SK-N-SH (cell line): ENCODE measurements at regions not wholly inside any gene's neighbourhood (a gene's known extent, or its start where the extent isn't known, plus 50 kb on each side); places are given as distances from the start of the nearest gene placed in this dataset.
A peak's percentile ranks its signal among the peaks of the same experiment; 100 is the strongest.

Experiments
- CTCF ChIA-PET: fragments of 300-600, 350-600 bp; formaldehyde crosslinking; extraction: SDS; loops from one replicate; lab custom pipeline; 2021; lab: Yijun Ruan, JAX
- POLR2A ChIA-PET: fragments of 350-600 bp; sonication (Branson Sonifier 250); formaldehyde crosslinking; extraction: SDS; loops from one replicate; lab custom pipeline; 2020; ENCODE audit warnings: antibody characterized with exemption, inconsistent platforms; lab: Yijun Ruan, JAX
- DNase-seq: peaks from one replicate; pipeline ENCODE4 v3.0.0; 2012
- H2AFZ ChIP-seq: fragments of 200-600 bp; sonication (generic); 2 replicates; pipeline ENCODE4 v1.8.1; 2016; ENCODE audit warnings: antibody characterized with exemption, mild to moderate bottlenecking, low read depth
- H3F3A ChIP-seq: fragments of 200-600 bp; sonication (generic); replicated peaks from 2 replicates; pipeline ENCODE3; 2016; ENCODE audit warnings: antibody characterized with exemption, mild to moderate bottlenecking; ENCODE audit not compliant: insufficient read depth
- H3K27ac ChIP-seq, 2 experiments: fragments of 200-500 bp in 1 of 2; fragments of 200-600 bp in 1 of 2; sonication (Bioruptor generic) in 1 of 2; sonication (generic), shearing (Covaris generic) in 1 of 2; 2 replicates each; pipeline versions ENCODE4 v1.5.1 to v1.6.1; 2014 to 2016; ENCODE audit warnings: low read depth in 2 of 2, inconsistent platforms in 1 of 2, low read length in 1 of 2, mild to moderate bottlenecking in 1 of 2, mixed read lengths in 1 of 2
- H3K27me3 ChIP-seq: fragments of 200-600 bp; sonication (generic), shearing (Covaris generic); 2 replicates; pipeline ENCODE4 v1.6.1; 2016; ENCODE audit warnings: mixed run types; ENCODE audit not compliant: insufficient read depth
- H3K36me3 ChIP-seq, 2 experiments: fragments of 200-500 bp in 1 of 2; fragments of 200-600 bp in 1 of 2; sonication (Bioruptor generic) in 1 of 2; sonication (generic) in 1 of 2; replicated peaks in 1 of 2; 2 replicates each; pipeline versions ENCODE3 to v1.5.1; 2014 to 2016; ENCODE audit warnings: low read length in 1 of 2, mild to moderate bottlenecking in 1 of 2; ENCODE audit not compliant: insufficient read depth in 2 of 2, control insufficient read depth in 1 of 2
- H3K4me1 ChIP-seq, 2 experiments: fragments of 200-500 bp in 1 of 2; fragments of 200-600 bp in 1 of 2; sonication (Bioruptor generic) in 1 of 2; sonication (generic), shearing (Covaris generic) in 1 of 2; 2 replicates each; pipeline versions ENCODE4 v1.5.1 to v1.6.1; 2014 to 2016; ENCODE audit warnings: low read depth in 1 of 2, low read length in 1 of 2, mixed run types in 1 of 2; ENCODE audit not compliant: insufficient read depth in 2 of 2, control insufficient read depth in 1 of 2
- H3K4me2 ChIP-seq: fragments of 200-600 bp; sonication (generic), shearing (Covaris generic); 2 replicates; pipeline ENCODE4 v1.6.1; 2017; ENCODE audit warnings: mixed run types
- H3K4me3 ChIP-seq, 2 experiments: fragments of 200-500 bp in 1 of 2; fragments of 200-600 bp in 1 of 2; sonication (Bioruptor generic) in 1 of 2; sonication (generic), shearing (Covaris generic) in 1 of 2; 2 replicates each; pipeline versions ENCODE4 v1.5.1 to v1.8.1; 2014 to 2016; ENCODE audit warnings: low read depth in 2 of 2, inconsistent platforms in 1 of 2, low read length in 1 of 2, mild to moderate bottlenecking in 1 of 2, mixed read lengths in 1 of 2, moderate library complexity in 1 of 2
- H3K79me2 ChIP-seq: fragments of 200-600 bp; sonication (generic); 2 replicates; pipeline ENCODE4 v1.8.1; 2017; ENCODE audit warnings: mild to moderate bottlenecking; ENCODE audit not compliant: insufficient read depth
- H3K9ac ChIP-seq: fragments of 200-600 bp; sonication (generic); 2 replicates; pipeline ENCODE4 v1.6.1; 2017; ENCODE audit warnings: mixed run types
- H3K9me2 ChIP-seq: fragments of 200-600 bp; sonication (generic); 2 replicates; pipeline ENCODE4 v1.6.1; 2017; ENCODE audit warnings: mixed run types
- H3K9me3 ChIP-seq: fragments of 200-600 bp; sonication (generic); 2 replicates; pipeline ENCODE4 v1.6.1; 2017; ENCODE audit warnings: mixed run types, mild to moderate bottlenecking, moderate library complexity
- H4K20me1 ChIP-seq: fragments of 200-600 bp; sonication (generic); 2 replicates; pipeline ENCODE4 v1.6.1; 2017; ENCODE audit warnings: mild to moderate bottlenecking, mixed run types; ENCODE audit not compliant: insufficient read depth
- CHD2 ChIP-seq: fragments of 150-350 bp; IDR thresholded peaks from 2 replicates; pipeline ENCODE4 v1.6.1; 2018; ENCODE audit warnings: low read length; ENCODE audit not compliant: partially characterized antibody
- ELF1 ChIP-seq: IDR thresholded peaks from 2 replicates; pipeline ENCODE4 v1.4.0; 2012
- EP300 ChIP-seq, 2 experiments: IDR thresholded peaks; 2 replicates each; pipeline versions ENCODE4 v1.4.0 to v1.6.1; 2012; ENCODE audit warnings: borderline replicate concordance in 1 of 2, low read depth in 1 of 2, low read length in 1 of 2
- EZH2phosphoT487 ChIP-seq: fragments of 200-600 bp; sonication (generic); IDR thresholded peaks from 2 replicates; pipeline ENCODE4 v1.6.1; 2017; ENCODE audit warnings: low read depth, mixed run types, mild to moderate bottlenecking, antibody characterized with exemption, moderate library complexity, borderline replicate concordance
- FOXJ3 ChIP-seq: sonication (generic); formaldehyde crosslinking; IDR thresholded peaks from 2 replicates; pipeline ENCODE4 v1.5.1; 2020; ENCODE audit warnings: mild to moderate bottlenecking, missing genetic modification reagents
- FOXM1 ChIP-seq: IDR thresholded peaks from 2 replicates; pipeline ENCODE4 v1.4.0; 2012; ENCODE audit warnings: low read depth, mild to moderate bottlenecking
- GABPA ChIP-seq: IDR thresholded peaks from 2 replicates; pipeline ENCODE4 v1.4.0; 2012; ENCODE audit warnings: low read depth, mild to moderate bottlenecking
- IRF3 ChIP-seq: fragments of 150-350 bp; IDR thresholded peaks from 2 replicates; pipeline ENCODE4 v1.6.1; 2016; ENCODE audit warnings: mild to moderate bottlenecking, low read depth, low read length
- JUND ChIP-seq: IDR thresholded peaks from 2 replicates; pipeline ENCODE4 v1.4.0; 2012
- MAX ChIP-seq: IDR thresholded peaks from 2 replicates; pipeline ENCODE4 v1.4.0; 2012; ENCODE audit warnings: low read depth
- MXI1 ChIP-seq: IDR thresholded peaks from 2 replicates; pipeline ENCODE4 v1.6.1; 2012; ENCODE audit warnings: mild to moderate bottlenecking, low read depth, low read length, improper control_type of control experiment
- NFIC ChIP-seq: IDR thresholded peaks from 2 replicates; pipeline ENCODE4 v1.4.0; 2012; ENCODE audit warnings: borderline replicate concordance
- NRF1 ChIP-seq: IDR thresholded peaks from 2 replicates; pipeline ENCODE4 v1.6.1; 2012; ENCODE audit warnings: low read depth, mild to moderate bottlenecking, low read length
- PBX3 ChIP-seq: IDR thresholded peaks from 2 replicates; pipeline ENCODE4; 2012
- POLR2AphosphoS5 ChIP-seq: IDR thresholded peaks from 2 replicates; pipeline ENCODE4 v1.6.1; 2012; ENCODE audit warnings: low read depth, low read length
- RAD21 ChIP-seq: IDR thresholded peaks from 2 replicates; pipeline ENCODE4 v1.6.1; 2012; ENCODE audit warnings: mild to moderate bottlenecking, low read length
- RCOR1 ChIP-seq: fragments of 150-350 bp; IDR thresholded peaks from 2 replicates; pipeline ENCODE4 v1.6.1; 2017; ENCODE audit warnings: antibody characterized with exemption, low read length
- RFX5 ChIP-seq: IDR thresholded peaks from 2 replicates; pipeline ENCODE4 v1.6.1; 2012; ENCODE audit warnings: mild to moderate bottlenecking, improper control_type of control experiment, low read length
- RXRA ChIP-seq: IDR thresholded peaks from 2 replicates; pipeline ENCODE4 v1.4.0; 2012; ENCODE audit warnings: low read depth, mild to moderate bottlenecking, borderline replicate concordance
- SIN3A ChIP-seq: IDR thresholded peaks from 2 replicates; pipeline ENCODE4 v1.6.1; 2012; ENCODE audit warnings: low read depth, mild to moderate bottlenecking, low read length, moderate library complexity, borderline replicate concordance
- SMC3 ChIP-seq: IDR thresholded peaks from 2 replicates; pipeline ENCODE4 v1.6.1; 2012; ENCODE audit warnings: low read depth, low read length, improper control_type of control experiment
- TAF1 ChIP-seq: IDR thresholded peaks from 2 replicates; pipeline ENCODE4 v1.6.1; 2012; ENCODE audit warnings: low read depth, mild to moderate bottlenecking, low read length, moderate library complexity, borderline replicate concordance
- TCF12 ChIP-seq: IDR thresholded peaks from 2 replicates; pipeline ENCODE4 v1.4.0; 2012
- TEAD4 ChIP-seq: IDR thresholded peaks from 2 replicates; pipeline ENCODE4 v1.4.0; 2012; ENCODE audit warnings: mild to moderate bottlenecking, borderline replicate concordance; ENCODE audit not compliant: insufficient read depth
- USF1 ChIP-seq: IDR thresholded peaks from 2 replicates; pipeline ENCODE4 v1.4.0; 2012; ENCODE audit warnings: low read depth, borderline replicate concordance
- YY1 ChIP-seq: IDR thresholded peaks from 2 replicates; pipeline ENCODE4 v1.4.0; 2012; ENCODE audit warnings: low read depth, mild to moderate bottlenecking
- WGBS: methylation state at CpG from one replicate; pipeline ENCODE4 v1.1.6; 2017; ENCODE audit warnings: low lambda C conversion rate; 5-methylcytosine and 5-hydroxymethylcytosine counted together
- TF ChIP-seq, protein P1 (sequence below): fragments of 200-600 bp; sonication (generic); IDR thresholded peaks from 2 replicates; pipeline ENCODE4 v1.6.1; 2017; ENCODE audit warnings: antibody characterized with exemption, mild to moderate bottlenecking, moderate library complexity
- TF ChIP-seq, protein P2 (sequence below): IDR thresholded peaks from 2 replicates; pipeline ENCODE4 v1.6.1; 2012; ENCODE audit warnings: mild to moderate bottlenecking, low read depth, low read length, moderate library complexity

DNA sequence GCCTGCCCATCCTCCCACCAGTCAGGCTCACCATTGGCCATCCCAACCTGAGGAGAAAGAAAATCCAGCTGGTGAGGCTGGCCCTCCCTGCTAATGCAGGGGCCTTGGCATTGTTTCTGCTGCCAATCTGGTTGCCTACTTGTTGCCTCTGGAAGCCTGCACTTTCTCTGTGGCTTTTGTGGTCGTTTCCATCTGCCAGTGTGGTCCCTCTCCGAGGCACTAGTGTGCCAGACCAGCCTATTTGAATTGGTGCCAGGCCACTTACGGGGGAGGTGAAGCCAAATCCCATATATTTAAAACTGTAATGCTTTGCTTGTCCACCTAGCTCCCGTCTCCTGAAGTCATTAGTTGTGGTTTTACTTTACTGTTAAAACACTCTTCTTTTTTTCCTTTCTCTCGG, 213.4 kb upstream of the ADAMTSL1 start:
- no peaks in the 10 kb centered on the region for H4K20me1 ChIP-seq
- peak overlapping the region; percentile 20; the same call in 1 of the 2 replicates for H3K4me2 ChIP-seq
- H3K9ac ChIP-seq = no peak overlapping the region
- 0 out of 4 replicates have a peak overlapping the region, but pooled peaks of 1 of the 2 experiments have one; percentile 2 for H3K4me3 ChIP-seq
- peaks cover 2% of the 10 kb centered on the region in 2 experiments; a peak in 3 of 4 replicates for H3K4me1 ChIP-seq
- H3K27me3 ChIP-seq = no peaks in the 10 kb centered on the region
- H3K27ac ChIP-seq = peak overlapping the region; percentile 39 to 48; a peak in 2 of 4 replicates
- H3K79me2 ChIP-seq = no peaks in the 10 kb centered on the region
- H3F3A ChIP-seq = peaks cover 8% of the 10 kb centered on the region
- ChIA-PET POLR2A (no interaction called here), CTCF (no interaction called here)
- DNase-seq = peak; percentile 13
- no peaks in the 10 kb centered on the region for H3K9me3 ChIP-seq
- no peaks in the 10 kb centered on the region for H3K36me3 ChIP-seq
- WGBS = 12% methylated on average over 5 of the region's 5 CpGs
- H3K9me2 ChIP-seq = no peaks in the 10 kb centered on the region
- no peak overlapping the region for H2AFZ ChIP-seq
- TF ChIP-seq PBX3 = peak; percentile 99
- no peak for TF ChIP-seq GABPA
- no peak for TF ChIP-seq RCOR1
- TF ChIP-seq TCF12 = peak; percentile 100
- no peak for TF ChIP-seq EZH2phosphoT487
- TF ChIP-seq, protein P1, sequence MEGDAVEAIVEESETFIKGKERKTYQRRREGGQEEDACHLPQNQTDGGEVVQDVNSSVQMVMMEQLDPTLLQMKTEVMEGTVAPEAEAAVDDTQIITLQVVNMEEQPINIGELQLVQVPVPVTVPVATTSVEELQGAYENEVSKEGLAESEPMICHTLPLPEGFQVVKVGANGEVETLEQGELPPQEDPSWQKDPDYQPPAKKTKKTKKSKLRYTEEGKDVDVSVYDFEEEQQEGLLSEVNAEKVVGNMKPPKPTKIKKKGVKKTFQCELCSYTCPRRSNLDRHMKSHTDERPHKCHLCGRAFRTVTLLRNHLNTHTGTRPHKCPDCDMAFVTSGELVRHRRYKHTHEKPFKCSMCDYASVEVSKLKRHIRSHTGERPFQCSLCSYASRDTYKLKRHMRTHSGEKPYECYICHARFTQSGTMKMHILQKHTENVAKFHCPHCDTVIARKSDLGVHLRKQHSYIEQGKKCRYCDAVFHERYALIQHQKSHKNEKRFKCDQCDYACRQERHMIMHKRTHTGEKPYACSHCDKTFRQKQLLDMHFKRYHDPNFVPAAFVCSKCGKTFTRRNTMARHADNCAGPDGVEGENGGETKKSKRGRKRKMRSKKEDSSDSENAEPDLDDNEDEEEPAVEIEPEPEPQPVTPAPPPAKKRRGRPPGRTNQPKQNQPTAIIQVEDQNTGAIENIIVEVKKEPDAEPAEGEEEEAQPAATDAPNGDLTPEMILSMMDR = no peak
- TF ChIP-seq, protein P2, sequence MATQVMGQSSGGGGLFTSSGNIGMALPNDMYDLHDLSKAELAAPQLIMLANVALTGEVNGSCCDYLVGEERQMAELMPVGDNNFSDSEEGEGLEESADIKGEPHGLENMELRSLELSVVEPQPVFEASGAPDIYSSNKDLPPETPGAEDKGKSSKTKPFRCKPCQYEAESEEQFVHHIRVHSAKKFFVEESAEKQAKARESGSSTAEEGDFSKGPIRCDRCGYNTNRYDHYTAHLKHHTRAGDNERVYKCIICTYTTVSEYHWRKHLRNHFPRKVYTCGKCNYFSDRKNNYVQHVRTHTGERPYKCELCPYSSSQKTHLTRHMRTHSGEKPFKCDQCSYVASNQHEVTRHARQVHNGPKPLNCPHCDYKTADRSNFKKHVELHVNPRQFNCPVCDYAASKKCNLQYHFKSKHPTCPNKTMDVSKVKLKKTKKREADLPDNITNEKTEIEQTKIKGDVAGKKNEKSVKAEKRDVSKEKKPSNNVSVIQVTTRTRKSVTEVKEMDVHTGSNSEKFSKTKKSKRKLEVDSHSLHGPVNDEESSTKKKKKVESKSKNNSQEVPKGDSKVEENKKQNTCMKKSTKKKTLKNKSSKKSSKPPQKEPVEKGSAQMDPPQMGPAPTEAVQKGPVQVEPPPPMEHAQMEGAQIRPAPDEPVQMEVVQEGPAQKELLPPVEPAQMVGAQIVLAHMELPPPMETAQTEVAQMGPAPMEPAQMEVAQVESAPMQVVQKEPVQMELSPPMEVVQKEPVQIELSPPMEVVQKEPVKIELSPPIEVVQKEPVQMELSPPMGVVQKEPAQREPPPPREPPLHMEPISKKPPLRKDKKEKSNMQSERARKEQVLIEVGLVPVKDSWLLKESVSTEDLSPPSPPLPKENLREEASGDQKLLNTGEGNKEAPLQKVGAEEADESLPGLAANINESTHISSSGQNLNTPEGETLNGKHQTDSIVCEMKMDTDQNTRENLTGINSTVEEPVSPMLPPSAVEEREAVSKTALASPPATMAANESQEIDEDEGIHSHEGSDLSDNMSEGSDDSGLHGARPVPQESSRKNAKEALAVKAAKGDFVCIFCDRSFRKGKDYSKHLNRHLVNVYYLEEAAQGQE = peak; percentile 79
- TF ChIP-seq RAD21 = no peak
- peak; percentile 84; the same call in 1 of the 2 replicates for TF ChIP-seq RXRA
- TF ChIP-seq NFIC = peak; percentile 100
- TF ChIP-seq CHD2 = no peak
- TF ChIP-seq FOXJ3 (CRISPR knock-in tag) = no peak
- no peak for TF ChIP-seq NRF1
- peak; percentile 74 for TF ChIP-seq MAX
- peak; percentile 99 for TF ChIP-seq TEAD4
- peak; percentile 93 for TF ChIP-seq FOXM1
- no peak for TF ChIP-seq IRF3
- no peak for TF ChIP-seq TAF1
- peak; percentile 98 for TF ChIP-seq POLR2AphosphoS5
- no peak for TF ChIP-seq SMC3
- TF ChIP-seq EP300 (IDR thresholded peaks at IDR 0.05; ENCODE audit: borderline replicate concordance in 1 of 2, low read depth in 1 of 2, low read length in 1 of 2) = peak; percentile 57 to 98; a peak in 3 of 4 replicates
- TF ChIP-seq ELF1 = peak; percentile 36
- TF ChIP-seq MXI1 = no peak
- peak; percentile 93 for TF ChIP-seq SIN3A
- 0 out of 2 replicates have a peak, but pooled peaks have one; percentile 18 for TF ChIP-seq USF1
- TF ChIP-seq YY1 = 0 out of 2 replicates have a peak, but pooled peaks have one; percentile 37
- peak; percentile 95 for TF ChIP-seq JUND
- TF ChIP-seq RFX5 = no peak
